Astrocyte of the spinal cord (primary cell): ENCODE measurements at regions not wholly inside any gene's neighbourhood (a gene's known extent, or its start where the extent isn't known, plus 50 kb on each side); places are given as distances from the start of the nearest gene placed in this dataset.

Source experiments
- DNase-seq: peaks from one replicate; pipeline ENCODE4 v3.0.0; 2011; ENCODE audit warnings: low read depth, low spot score
- H3K4me3 ChIP-seq: 2 replicates; pipeline ENCODE4 v1.5.1; 2011; ENCODE audit warnings: low read depth, mild to moderate bottlenecking, low read length, moderate library complexity
- in situ Hi-C: cut with HindIII; loops from 2 replicates; pipeline ENCODE4 v1.10.0; 2017; ENCODE audit warnings: low sequenced_read_pairs
- TF ChIP-seq, protein P1 (sequence below): IDR thresholded peaks from 2 replicates; pipeline ENCODE4 v1.5.1; 2012; ENCODE audit warnings: low read depth, mild to moderate bottlenecking, low read length, inconsistent platforms

DNA sequence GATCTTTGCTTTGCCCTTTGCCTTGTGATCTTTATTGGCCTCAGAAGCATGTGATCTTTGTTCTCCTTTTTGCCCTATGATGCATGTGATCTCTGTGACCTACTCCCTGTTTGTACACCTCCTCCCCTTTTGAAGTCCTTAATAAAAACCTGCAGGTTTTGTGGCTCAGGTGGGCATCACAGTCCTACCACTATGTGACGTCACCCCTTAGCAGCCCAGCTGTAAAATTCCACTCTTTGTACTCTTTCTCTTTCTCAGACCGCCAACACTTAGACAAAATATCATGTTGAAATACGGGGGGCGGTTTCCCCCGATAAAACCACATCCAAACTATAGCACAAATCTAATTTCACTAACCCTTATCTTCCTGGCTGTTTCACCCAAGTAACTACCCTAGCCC lies 76.7 kb upstream of the RAPGEF4 start:
- H3K4me3 ChIP-seq, result no peak overlapping the region
- in situ Hi-C loops, result no loop called here
- no peak for DNase-seq
- TF ChIP-seq, protein P1, sequence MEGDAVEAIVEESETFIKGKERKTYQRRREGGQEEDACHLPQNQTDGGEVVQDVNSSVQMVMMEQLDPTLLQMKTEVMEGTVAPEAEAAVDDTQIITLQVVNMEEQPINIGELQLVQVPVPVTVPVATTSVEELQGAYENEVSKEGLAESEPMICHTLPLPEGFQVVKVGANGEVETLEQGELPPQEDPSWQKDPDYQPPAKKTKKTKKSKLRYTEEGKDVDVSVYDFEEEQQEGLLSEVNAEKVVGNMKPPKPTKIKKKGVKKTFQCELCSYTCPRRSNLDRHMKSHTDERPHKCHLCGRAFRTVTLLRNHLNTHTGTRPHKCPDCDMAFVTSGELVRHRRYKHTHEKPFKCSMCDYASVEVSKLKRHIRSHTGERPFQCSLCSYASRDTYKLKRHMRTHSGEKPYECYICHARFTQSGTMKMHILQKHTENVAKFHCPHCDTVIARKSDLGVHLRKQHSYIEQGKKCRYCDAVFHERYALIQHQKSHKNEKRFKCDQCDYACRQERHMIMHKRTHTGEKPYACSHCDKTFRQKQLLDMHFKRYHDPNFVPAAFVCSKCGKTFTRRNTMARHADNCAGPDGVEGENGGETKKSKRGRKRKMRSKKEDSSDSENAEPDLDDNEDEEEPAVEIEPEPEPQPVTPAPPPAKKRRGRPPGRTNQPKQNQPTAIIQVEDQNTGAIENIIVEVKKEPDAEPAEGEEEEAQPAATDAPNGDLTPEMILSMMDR, result no peak

DNA sequence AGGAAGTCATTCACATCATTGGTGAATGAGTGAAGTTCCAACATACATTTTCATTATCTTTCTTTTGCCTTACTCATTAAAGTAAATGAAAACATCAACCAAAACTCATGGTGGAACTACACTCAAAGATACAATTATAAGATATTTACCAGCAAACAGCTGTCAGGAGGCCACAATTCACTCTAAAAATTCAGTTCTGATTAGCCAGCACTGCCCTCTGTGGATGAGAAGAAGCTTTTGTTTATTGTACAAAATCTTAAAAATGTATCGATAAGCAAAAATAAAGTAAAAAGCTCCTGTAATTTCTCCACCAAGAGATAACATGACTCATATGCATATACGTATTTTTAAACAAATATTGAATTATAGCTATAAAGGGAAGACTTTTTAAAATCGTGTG lies 73.5 kb upstream of the RAPGEF4 start:
- in situ Hi-C loops, result no loop called here
- TF ChIP-seq, protein P1, result no peak
- DNase-seq, result no peak
- no peak overlapping the region for H3K4me3 ChIP-seq

DNA sequence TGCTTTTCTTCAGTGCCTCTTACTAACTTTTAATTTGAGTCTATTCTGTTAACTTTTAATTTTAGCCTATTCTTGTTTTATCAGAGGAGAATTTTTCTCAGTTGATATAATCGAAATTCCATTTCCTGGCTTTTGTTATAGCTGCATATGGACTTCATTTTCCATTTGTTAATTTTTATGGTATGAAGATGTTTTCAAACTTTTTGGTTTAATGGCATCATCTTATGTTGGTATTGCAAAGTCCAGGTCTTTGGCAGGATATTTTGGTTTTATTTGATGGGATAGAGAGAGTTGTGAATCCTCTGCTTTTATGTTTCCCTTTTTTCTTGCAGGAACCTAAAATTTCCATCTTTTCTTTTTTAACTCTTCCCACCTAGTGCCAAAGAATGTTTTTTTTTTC lies 70.9 kb upstream of the RAPGEF4 start:
- in situ Hi-C loops, result no loop called here
- DNase-seq, result no peak
- TF ChIP-seq, protein P1, result no peak
- H3K4me3 ChIP-seq, result no peak overlapping the region

DNA sequence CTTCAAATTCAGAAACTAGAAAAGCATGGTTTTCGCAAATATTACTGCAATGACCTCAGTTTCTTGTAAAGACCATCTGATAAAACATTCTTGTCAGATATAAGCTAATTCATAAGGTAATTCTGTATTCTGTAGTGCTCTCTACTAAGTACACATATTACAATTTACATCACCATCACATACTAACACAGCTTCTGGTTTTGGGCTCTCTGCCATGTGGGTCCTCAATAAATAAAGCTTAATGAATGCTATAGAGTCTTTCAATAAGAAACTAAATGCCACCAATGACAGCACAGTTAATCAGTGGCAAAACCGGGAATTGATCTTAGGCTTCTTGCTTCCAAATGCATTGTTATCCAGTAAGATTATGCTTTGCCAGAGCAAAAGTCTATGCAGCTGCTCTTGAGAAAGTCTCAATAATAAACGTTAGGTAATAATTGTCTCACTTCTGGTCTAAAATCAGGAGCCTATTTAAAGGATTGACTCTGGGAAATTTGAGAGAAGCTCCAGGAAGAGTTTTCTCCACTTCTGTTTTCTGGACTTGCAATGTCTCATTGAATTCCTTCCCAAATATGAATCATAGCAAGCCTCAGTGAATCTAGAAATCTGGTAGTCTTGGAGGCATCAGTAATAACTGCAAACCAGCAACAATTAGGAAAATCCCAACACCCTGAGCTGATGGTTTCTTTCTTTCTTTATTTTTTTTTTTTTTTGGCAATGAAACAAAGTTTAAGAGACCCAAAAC lies 67.9 kb upstream of the RAPGEF4 start:
- TF ChIP-seq, protein P1, result no peak
- in situ Hi-C loops, result no loop called here
- peak; percentile 20 for DNase-seq
- no peak overlapping the region for H3K4me3 ChIP-seq

DNA sequence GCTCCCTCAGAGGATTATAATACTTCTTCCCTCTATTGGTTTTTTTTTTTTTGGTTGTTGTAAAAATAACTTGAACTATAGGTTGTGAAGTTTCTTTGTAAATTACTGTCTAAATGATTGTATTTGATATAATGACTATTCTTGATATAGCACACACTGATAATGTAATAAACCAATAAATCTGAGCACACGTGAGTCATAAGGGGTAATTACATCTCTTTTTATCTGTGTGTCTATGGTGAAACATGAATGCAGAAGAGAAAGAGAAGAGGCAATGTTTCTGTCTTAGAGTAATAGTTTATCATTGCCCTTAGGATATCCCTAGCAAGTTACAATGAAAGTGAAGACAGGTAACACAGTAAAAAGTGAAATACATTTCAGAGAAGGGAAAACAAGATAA lies 64.1 kb upstream of the RAPGEF4 start:
- DNase-seq, result no peak
- TF ChIP-seq, protein P1, result no peak
- no peak overlapping the region for H3K4me3 ChIP-seq
- in situ Hi-C loops, result no loop called here

DNA sequence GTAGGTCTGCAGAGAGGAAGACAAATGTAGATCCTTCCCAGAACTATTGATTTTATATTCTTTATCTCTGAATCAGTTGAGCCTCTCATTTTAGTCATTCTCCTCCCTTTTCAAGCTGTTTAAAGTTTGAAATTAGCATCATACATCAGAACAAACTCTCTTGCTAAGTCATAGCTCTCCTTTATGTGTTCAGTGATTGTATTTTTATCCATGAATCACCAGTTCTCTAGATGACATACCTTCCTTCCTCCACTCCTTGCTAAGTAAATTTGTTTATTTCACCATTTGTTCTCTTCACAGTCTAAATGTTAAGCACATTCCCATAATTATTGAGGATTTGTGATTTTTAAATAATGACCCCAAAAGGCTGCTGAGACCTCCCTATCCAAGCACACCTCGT lies 63.5 kb upstream of the RAPGEF4 start:
- no peak overlapping the region for H3K4me3 ChIP-seq
- TF ChIP-seq, protein P1, result no peak
- DNase-seq, result no peak
- in situ Hi-C loops, result no loop called here
